GM23338 (cell line): ENCODE measurements at regions not wholly inside any gene's neighbourhood (a gene's known extent, or its start where the extent isn't known, plus 50 kb on each side); places are given as distances from the start of the nearest gene placed in this dataset.

Experiments used
- ATAC-seq: fragments of 200-7000 bp; cut with Tn5 transposase; 3 replicates; pipeline ENCODE4 v1.9.1; 2020
- DNase-seq: peaks from one replicate; pipeline ENCODE4 v3.0.0-alpha.2; 2015; ENCODE audit warnings: low spot score
- H2AFZ ChIP-seq: fragments of 200-600 bp; sonication (generic); 2 replicates; pipeline ENCODE4 v1.8.0; 2016; ENCODE audit warnings: antibody characterized with exemption, mild to moderate bottlenecking, moderate library complexity
- H3F3A ChIP-seq: fragments of 200-600 bp; sonication (generic); replicated peaks from 2 replicates; pipeline ENCODE4 v1.8.0; 2017; ENCODE audit warnings: antibody characterized with exemption, mixed run types, low read depth
- H3K27ac ChIP-seq: fragments of 200-600 bp; sonication (generic); 2 replicates; pipeline ENCODE4 v1.6.1; 2016; ENCODE audit warnings: low read depth
- H3K27me3 ChIP-seq: fragments of 200-600 bp; sonication (generic); 2 replicates; pipeline ENCODE4 v1.8.0; 2016; ENCODE audit warnings: mild to moderate bottlenecking, mixed run types, moderate library complexity; ENCODE audit not compliant: insufficient read depth
- H3K36me3 ChIP-seq: fragments of 200-600 bp; sonication (generic); 2 replicates; pipeline ENCODE4 v1.8.0; 2016; ENCODE audit warnings: mild to moderate bottlenecking; ENCODE audit not compliant: insufficient read depth
- H3K4me1 ChIP-seq: fragments of 200-600 bp; sonication (generic); 2 replicates; pipeline ENCODE4 v1.8.0; 2016; ENCODE audit warnings: mild to moderate bottlenecking, moderate library complexity; ENCODE audit not compliant: insufficient read depth
- H3K4me2 ChIP-seq: fragments of 200-600 bp; sonication (generic); 2 replicates; pipeline ENCODE4 v1.7.1; 2017; ENCODE audit warnings: mixed run types
- H3K4me3 ChIP-seq: fragments of 200-600 bp; sonication (generic); 2 replicates; pipeline ENCODE4 v1.6.1; 2016; ENCODE audit warnings: mixed run types
- H3K79me2 ChIP-seq: fragments of 200-600 bp; sonication (generic); replicated peaks from 2 replicates; pipeline ENCODE4 v1.8.0; 2017; ENCODE audit warnings: mild to moderate bottlenecking; ENCODE audit not compliant: insufficient read depth
- H3K9me2 ChIP-seq: fragments of 200-600 bp; sonication (generic); 2 replicates; pipeline ENCODE4 v1.8.0; 2017; ENCODE audit not compliant: insufficient read depth
- H4K20me1 ChIP-seq: fragments of 200-600 bp; sonication (generic); replicated peaks from 2 replicates; pipeline ENCODE4 v1.8.0; 2017; ENCODE audit warnings: mild to moderate bottlenecking; ENCODE audit not compliant: insufficient read depth
- H3K27ac Mint-ChIP-seq: 2 replicates; pipeline ENCODE4 v1.8.0; 2020; ENCODE audit warnings: inconsistent platforms, mild to moderate bottlenecking, moderate library complexity, mixed read lengths
- H3K27me3 Mint-ChIP-seq: 3 replicates; pipeline ENCODE4 v1.8.0; 2022; ENCODE audit warnings: low read depth, mild to moderate bottlenecking, moderate library complexity, mixed read lengths, inconsistent platforms; ENCODE audit not compliant: insufficient read depth, poor library complexity
- H3K36me3 Mint-ChIP-seq: 3 replicates; pipeline ENCODE4 v1.8.0; 2021; ENCODE audit warnings: low read depth, mild to moderate bottlenecking, inconsistent platforms, moderate library complexity, mixed read lengths
- H3K4me1 Mint-ChIP-seq: 3 replicates; pipeline ENCODE4 v1.8.0; 2020; ENCODE audit warnings: mild to moderate bottlenecking, inconsistent platforms, mixed read lengths
- H3K4me3 Mint-ChIP-seq: 3 replicates; pipeline ENCODE4 v1.8.0; 2021; ENCODE audit warnings: moderate library complexity, mild to moderate bottlenecking, inconsistent platforms, mixed read lengths
- H3K9me3 Mint-ChIP-seq: 3 replicates; pipeline ENCODE4 v1.8.0; 2020; ENCODE audit warnings: moderate library complexity, mild to moderate bottlenecking, inconsistent platforms, mixed read lengths
- CREB1 ChIP-seq: fragments of 250-450 bp; sonication (Bioruptor Pico); IDR thresholded peaks from 2 replicates; pipeline ENCODE4 v1.5.0; 2020; ENCODE audit warnings: low read depth, mild to moderate bottlenecking, moderate library complexity
- ETS1 ChIP-seq: IDR thresholded peaks from 2 replicates; pipeline ENCODE4 v1.6.1; 2016; ENCODE audit warnings: antibody characterized with exemption
- EZH2 ChIP-seq: fragments of 200-600 bp; sonication (generic); IDR thresholded peaks from one replicate; pipeline ENCODE4 v1.8.0; 2017; ENCODE audit warnings: antibody characterized with exemption, mild to moderate bottlenecking, low read depth; ENCODE audit not compliant: unreplicated experiment
- STAT1 ChIP-seq: IDR thresholded peaks from one replicate; pipeline ENCODE4 v1.6.1; 2016; ENCODE audit warnings: antibody characterized with exemption; ENCODE audit not compliant: unreplicated experiment
- ZNF114 ChIP-seq: fragments of 250-450 bp; sonication (Bioruptor Pico); IDR thresholded peaks from 2 replicates; pipeline ENCODE4 v1.5.0; 2020; ENCODE audit warnings: mild to moderate bottlenecking, moderate library complexity
- ZNF331 ChIP-seq: fragments of 250-450 bp; sonication (Bioruptor Pico); IDR thresholded peaks from 2 replicates; pipeline ENCODE4 v1.5.0; 2020; ENCODE audit warnings: low read depth, mild to moderate bottlenecking, moderate library complexity
- ZNF462 ChIP-seq: fragments of 250-450 bp; sonication (Bioruptor Pico); IDR thresholded peaks from 2 replicates; pipeline ENCODE4 v1.5.0; 2020; ENCODE audit warnings: mild to moderate bottlenecking, moderate library complexity

DNA sequence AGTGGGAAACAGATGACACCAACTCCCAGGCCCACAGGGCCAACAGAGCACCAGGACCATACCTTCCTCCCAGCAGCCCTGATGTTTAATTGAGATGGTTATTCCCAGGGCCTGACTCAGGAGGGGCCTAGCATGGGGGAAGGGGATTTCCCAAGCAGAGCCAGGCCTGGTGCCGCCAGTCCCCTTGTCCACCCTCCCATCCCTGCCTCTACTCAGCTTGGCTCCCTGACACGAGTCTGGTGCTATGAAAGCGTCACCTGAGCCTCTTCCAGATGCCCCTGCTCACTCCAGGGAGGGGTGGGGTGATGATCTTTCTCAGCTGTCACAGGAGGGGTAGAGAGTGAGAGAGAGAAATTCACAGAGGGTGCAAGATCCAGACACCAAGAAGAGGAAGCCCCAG, 72.7 kb downstream of the EFNB1 start (continued):
- no peak for TF ChIP-seq ZNF114 (CRISPR knock-in tag)
- no peak for TF ChIP-seq ETS1
- TF ChIP-seq CREB1 (CRISPR knock-in tag), result no peak
- no peak for TF ChIP-seq ZNF331

DNA sequence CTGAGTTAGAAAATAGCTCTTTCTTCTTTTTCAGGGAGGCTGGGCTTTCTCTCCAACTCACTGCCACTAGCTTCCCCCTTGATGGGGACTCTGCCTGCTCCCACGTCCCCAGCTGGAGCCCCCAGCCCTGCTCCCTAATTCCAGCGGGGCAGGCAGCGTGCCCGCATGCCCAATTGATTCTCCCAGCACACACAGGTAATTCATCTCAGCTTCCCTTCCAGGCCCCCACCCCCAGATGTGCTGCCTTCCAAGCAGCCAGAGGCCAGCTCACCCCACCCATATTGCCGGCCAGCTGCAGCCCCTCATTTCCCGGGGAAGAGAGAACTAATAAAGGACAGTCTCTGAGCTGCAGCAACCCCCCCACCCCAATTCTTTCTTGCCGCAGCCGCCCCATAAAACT, 69.8 kb downstream of the EFNB1 start:
- Histone ChIP-seq H3K36me3 (no peaks in the 10 kb centered on the region), H3K4me2 (no peak overlapping the region), H4K20me1 (no peaks in the 10 kb centered on the region), H3K9me2 (no peaks in the 10 kb centered on the region), H3K27me3 (peaks cover 10% of the 10 kb centered on the region), H3K27ac (no peak overlapping the region), H2AFZ (no peak overlapping the region), H3F3A (no peaks in the 10 kb centered on the region), H3K4me3 (no peak overlapping the region), H3K79me2 (no peaks in the 10 kb centered on the region), H3K4me1 (no peaks in the 10 kb centered on the region)
- peaks cover 7% of the 10 kb centered on the region for H3K27me3 Mint-ChIP-seq
- ATAC-seq, result no peak
- no peaks in the 10 kb centered on the region for H3K36me3 Mint-ChIP-seq
- DNase-seq, result no peak
- no peak overlapping the region for H3K27ac Mint-ChIP-seq
- H3K4me1 Mint-ChIP-seq, result peaks cover 31% of the 10 kb centered on the region
- TF ChIP-seq EZH2 (no peak), ZNF462 (CRISPR knock-in tag) (no peak), STAT1 (no peak), CREB1 (CRISPR knock-in tag) (no peak)
- no peak overlapping the region for H3K4me3 Mint-ChIP-seq
- no peaks in the 10 kb centered on the region for H3K9me3 Mint-ChIP-seq
